Lung (tissue), 11 donors: ENCODE measurements at regions not wholly inside any gene's neighbourhood (a gene's known extent, or its start where the extent isn't known, plus 50 kb on each side); places are given as distances from the start of the nearest gene placed in this dataset.

ENCODE experiments used
- ATAC-seq: fragments of 200-7000 bp; cut with Tn5 transposase; one replicate; pipeline ENCODE4 v1.9.1; 2020; ENCODE audit warnings: moderate number of reproducible peaks; ENCODE audit not compliant: insufficient read depth, low FRiP score
- DNase-seq, 3 donors: peaks; one replicate each; pipeline ENCODE4 v3.0.0-alpha.2; 2013 to 2017
- H3K27ac ChIP-seq, 2 donors: one replicate each; pipeline ENCODE4 v1.5.1; 2013; ENCODE audit warnings: mild to moderate bottlenecking in 2 of 2, moderate library complexity in 2 of 2, control low read depth in 1 of 2, inconsistent platforms in 1 of 2, low read depth in 1 of 2, low read length in 1 of 2
- H3K27me3 ChIP-seq, 3 donors: one replicate each; pipeline ENCODE4 v1.5.1; 2013; ENCODE audit warnings: low read length in 2 of 3; ENCODE audit not compliant: control insufficient read depth in 3 of 3, insufficient read depth in 3 of 3
- H3K36me3 ChIP-seq, 4 donors: one replicate each; pipeline ENCODE4 v1.5.1; 2013; ENCODE audit warnings: low read length in 4 of 4, mild to moderate bottlenecking in 1 of 4, moderate library complexity in 1 of 4; ENCODE audit not compliant: control insufficient read depth in 4 of 4, insufficient read depth in 4 of 4
- H3K4me1 ChIP-seq, 5 donors: one replicate each; pipeline ENCODE4 v1.5.1; 2013; ENCODE audit warnings: low read length in 5 of 5, mild to moderate bottlenecking in 2 of 5, moderate library complexity in 1 of 5; ENCODE audit not compliant: control insufficient read depth in 5 of 5, insufficient read depth in 5 of 5
- H3K4me3 ChIP-seq: one replicate; pipeline ENCODE4 v1.5.1; 2013; ENCODE audit warnings: mild to moderate bottlenecking, control low read depth, moderate library complexity
- H3K9ac ChIP-seq, 2 donors: one replicate each; pipeline ENCODE4 v1.5.1; 2013; ENCODE audit warnings: low read length in 2 of 2, control low read depth in 1 of 2; ENCODE audit not compliant: insufficient read depth in 1 of 2
- H3K9me3 ChIP-seq, 4 donors: one replicate each; pipeline ENCODE4 v1.5.1; 2013; ENCODE audit warnings: low read length in 3 of 4, mild to moderate bottlenecking in 1 of 4, moderate library complexity in 1 of 4; ENCODE audit not compliant: control insufficient read depth in 4 of 4, insufficient read depth in 3 of 4
- WGBS, 2 donors: extraction: QIAGEN DNeasy Blood & Tissue Kit; methylation state at CpG; one replicate each; pipeline ENCODE4 v1.1.7; 2013; 5-methylcytosine and 5-hydroxymethylcytosine counted together
- TF ChIP-seq, protein P1 (sequence below): IDR thresholded peaks from 2 replicates; pipeline ENCODE4 v1.5.1; 2012; ENCODE audit warnings: mild to moderate bottlenecking; ENCODE audit errors: control extremely low read depth, extremely low read depth
- donor health status: control.
- donor health status: control.
- donor health status: Bipolar disorder and iron deficiency.
- donor health status: healthy.
- donor health status: DM: yes; HTN: yes; CAD: no.

DNA sequence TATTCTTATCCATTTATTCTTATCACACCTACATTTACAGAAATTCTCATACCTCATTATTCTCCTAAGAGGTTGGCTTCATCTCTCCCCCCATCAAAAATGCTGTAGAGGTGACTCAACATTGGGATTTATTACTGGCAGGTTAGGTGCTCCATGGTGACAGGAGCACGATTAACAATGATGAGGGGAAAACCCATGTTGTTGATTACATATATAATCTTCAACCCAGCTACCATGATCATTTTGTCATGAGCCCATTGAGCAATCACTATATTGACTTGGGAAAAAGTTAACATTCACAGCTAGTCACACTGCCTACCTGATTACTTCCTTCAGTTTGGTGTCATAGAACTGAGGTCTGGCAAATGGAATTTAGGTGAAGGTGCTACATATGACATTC lies 712.1 kb upstream of the CHRM3 start:
- Histone ChIP-seq H3K36me3 (no peaks in the 10 kb centered on the region), H3K9ac (no peak overlapping the region), H3K9me3 (no peaks in the 10 kb centered on the region), H3K4me3 (no peak overlapping the region), H3K27ac (no peak overlapping the region), H3K27me3 (no peaks in the 10 kb centered on the region), H3K4me1 (no peaks in the 10 kb centered on the region)
- TF ChIP-seq, protein P1, sequence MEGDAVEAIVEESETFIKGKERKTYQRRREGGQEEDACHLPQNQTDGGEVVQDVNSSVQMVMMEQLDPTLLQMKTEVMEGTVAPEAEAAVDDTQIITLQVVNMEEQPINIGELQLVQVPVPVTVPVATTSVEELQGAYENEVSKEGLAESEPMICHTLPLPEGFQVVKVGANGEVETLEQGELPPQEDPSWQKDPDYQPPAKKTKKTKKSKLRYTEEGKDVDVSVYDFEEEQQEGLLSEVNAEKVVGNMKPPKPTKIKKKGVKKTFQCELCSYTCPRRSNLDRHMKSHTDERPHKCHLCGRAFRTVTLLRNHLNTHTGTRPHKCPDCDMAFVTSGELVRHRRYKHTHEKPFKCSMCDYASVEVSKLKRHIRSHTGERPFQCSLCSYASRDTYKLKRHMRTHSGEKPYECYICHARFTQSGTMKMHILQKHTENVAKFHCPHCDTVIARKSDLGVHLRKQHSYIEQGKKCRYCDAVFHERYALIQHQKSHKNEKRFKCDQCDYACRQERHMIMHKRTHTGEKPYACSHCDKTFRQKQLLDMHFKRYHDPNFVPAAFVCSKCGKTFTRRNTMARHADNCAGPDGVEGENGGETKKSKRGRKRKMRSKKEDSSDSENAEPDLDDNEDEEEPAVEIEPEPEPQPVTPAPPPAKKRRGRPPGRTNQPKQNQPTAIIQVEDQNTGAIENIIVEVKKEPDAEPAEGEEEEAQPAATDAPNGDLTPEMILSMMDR = no peak
- WGBS, 2 donors = 80 to 86% methylated on average over 1 of the region's 1 CpG
- ATAC-seq (no peak), DNase-seq (no peak)

DNA sequence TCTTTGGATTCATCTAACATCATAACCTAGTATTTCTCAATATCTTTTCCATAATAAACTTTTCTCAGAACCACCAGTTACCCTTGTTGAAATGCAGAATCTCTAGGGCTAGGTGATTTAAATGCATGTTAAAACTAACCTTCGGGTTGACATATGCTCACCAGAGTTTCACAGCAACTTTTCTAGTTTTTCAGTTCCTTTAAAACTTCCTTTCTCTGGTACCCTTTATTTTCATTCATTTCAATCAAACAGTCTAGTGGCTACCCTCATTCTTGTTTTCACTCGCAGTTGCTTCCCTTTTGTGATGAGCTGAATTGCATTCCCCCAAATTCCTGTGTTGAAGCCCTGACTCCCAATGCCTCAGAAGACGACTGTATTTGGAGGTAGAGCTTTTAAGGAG lies 712.8 kb upstream of the CHRM3 start:
- DNase-seq (no peak), ATAC-seq (no peak)
- TF ChIP-seq, protein P1 = no peak
- no peaks in the 10 kb centered on the region for H3K4me1 ChIP-seq
- H3K4me3 ChIP-seq = no peak overlapping the region
- no peak overlapping the region for H3K9ac ChIP-seq
- H3K27ac ChIP-seq = no peak overlapping the region
- no peaks in the 10 kb centered on the region for H3K36me3 ChIP-seq
- no peaks in the 10 kb centered on the region for H3K27me3 ChIP-seq
- H3K9me3 ChIP-seq = no peaks in the 10 kb centered on the region
- 76 to 79% methylated on average over 3 of the region's 3 CpGs for WGBS, 2 donors

DNA sequence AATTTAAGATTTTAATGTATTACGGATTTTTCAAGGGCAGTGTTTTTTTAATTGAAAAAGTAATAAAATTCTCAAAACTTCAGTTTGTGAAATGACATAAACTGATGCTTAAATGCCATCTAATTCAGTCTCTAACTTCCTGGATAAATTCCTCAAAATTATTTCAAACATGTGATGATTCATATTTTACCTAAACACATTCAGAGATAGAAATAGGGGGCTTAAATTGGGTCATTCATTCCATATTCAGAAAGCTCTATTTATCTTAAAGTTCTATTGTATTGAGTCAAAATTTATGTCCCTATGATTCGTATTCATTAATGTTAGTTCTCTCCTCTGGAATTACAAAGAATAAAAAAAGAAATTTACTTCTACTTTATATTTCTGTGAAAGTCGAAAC lies 713.6 kb upstream of the CHRM3 start:
- H3K9me3 ChIP-seq = no peaks in the 10 kb centered on the region
- TF ChIP-seq, protein P1 = no peak
- no peaks in the 10 kb centered on the region for H3K36me3 ChIP-seq
- no peak overlapping the region for H3K27ac ChIP-seq
- DNase-seq (no peak), ATAC-seq (no peak)
- no peaks in the 10 kb centered on the region for H3K4me1 ChIP-seq
- no peak overlapping the region for H3K9ac ChIP-seq
- no peaks in the 10 kb centered on the region for H3K27me3 ChIP-seq
- WGBS, 2 donors = 81 to 85% methylated on average over 3 of the region's 3 CpGs
- H3K4me3 ChIP-seq = no peak overlapping the region

DNA sequence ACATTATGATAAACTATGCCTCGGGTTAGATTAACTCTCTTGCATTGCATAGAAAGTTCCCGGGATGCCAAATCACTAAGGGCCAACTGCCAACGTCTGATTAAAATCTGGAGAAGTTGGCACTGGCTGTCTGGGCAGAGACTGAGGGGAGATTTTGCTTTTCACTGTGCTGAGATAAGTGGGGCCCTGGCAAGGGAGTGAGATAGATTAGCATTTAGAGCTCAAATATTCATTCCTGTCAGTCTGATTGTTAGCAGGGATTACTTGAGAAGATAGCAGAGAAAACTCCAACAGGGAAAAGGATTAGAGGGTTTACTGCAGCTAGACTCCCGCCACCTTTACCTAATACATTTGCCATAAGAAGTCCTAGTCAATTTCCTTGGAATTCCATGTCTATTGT lies 714.1 kb upstream of the CHRM3 start:
- ATAC-seq = no peak
- H3K9me3 ChIP-seq = no peaks in the 10 kb centered on the region
- no peaks in the 10 kb centered on the region for H3K36me3 ChIP-seq
- TF ChIP-seq, protein P1 = no peak
- no peaks in the 10 kb centered on the region for H3K27me3 ChIP-seq
- H3K4me3 ChIP-seq = no peak overlapping the region
- DNase-seq = no peak
- no peaks in the 10 kb centered on the region for H3K4me1 ChIP-seq
- no peak overlapping the region for H3K27ac ChIP-seq
- no peak overlapping the region for H3K9ac ChIP-seq
- 28 to 44% methylated on average over 4 of the region's 4 CpGs for WGBS, 2 donors
